Neural cell (in vitro differentiated cells): ENCODE measurements at regions not wholly inside any gene's neighbourhood (a gene's known extent, or its start where the extent isn't known, plus 50 kb on each side); places are given as distances from the start of the nearest gene placed in this dataset.

Source experiments
- EP300 ChIP-seq: fragments of 450-650 bp; conservative IDR thresholded peaks from 2 replicates; pipeline ENCODE4 v1.6.1; 2014; ENCODE audit warnings: antibody characterized with exemption, mild to moderate bottlenecking, moderate library complexity; ENCODE audit not compliant: poor library complexity, severe bottlenecking
- EZH2 ChIP-seq: fragments of 200-600, 300-800 bp; shearing (Covaris generic), sonication (generic); IDR thresholded peaks from 2 replicates; pipeline ENCODE4 v1.6.1; 2014; ENCODE audit warnings: antibody characterized with exemption, low read length, borderline replicate concordance, mild to moderate bottlenecking; ENCODE audit not compliant: insufficient read depth, poor library complexity, severe bottlenecking
- MXI1 ChIP-seq: fragments of 450-650 bp; conservative IDR thresholded peaks from 2 replicates; pipeline ENCODE4 v1.6.1; 2014; ENCODE audit warnings: antibody characterized with exemption, mild to moderate bottlenecking; ENCODE audit not compliant: poor library complexity, severe bottlenecking
- POLR2AphosphoS5 ChIP-seq: IDR thresholded peaks from 2 replicates; pipeline ENCODE4 v1.6.1; 2012
- RAD21 ChIP-seq: fragments of 450-650 bp; conservative IDR thresholded peaks from 2 replicates; pipeline ENCODE4 v1.6.1; 2014; ENCODE audit warnings: antibody characterized with exemption, mild to moderate bottlenecking, moderate library complexity
- REST ChIP-seq: IDR thresholded peaks from 2 replicates; pipeline ENCODE4 v1.6.1; 2012; ENCODE audit warnings: borderline replicate concordance
- SMC3 ChIP-seq: fragments of 450-650 bp; conservative IDR thresholded peaks from 2 replicates; pipeline ENCODE4 v1.6.1; 2014; ENCODE audit warnings: antibody characterized with exemption, mild to moderate bottlenecking, moderate library complexity; ENCODE audit not compliant: poor library complexity
- TAF1 ChIP-seq: IDR thresholded peaks from 2 replicates; pipeline ENCODE4 v1.6.1; 2012; ENCODE audit warnings: low read depth
- TF ChIP-seq, protein P1 (sequence below): fragments of 450-650 bp; IDR thresholded peaks from 2 replicates; pipeline ENCODE4 v1.5.1; 2014; ENCODE audit warnings: antibody characterized with exemption, mild to moderate bottlenecking, moderate library complexity; ENCODE audit not compliant: poor library complexity, severe bottlenecking

DNA sequence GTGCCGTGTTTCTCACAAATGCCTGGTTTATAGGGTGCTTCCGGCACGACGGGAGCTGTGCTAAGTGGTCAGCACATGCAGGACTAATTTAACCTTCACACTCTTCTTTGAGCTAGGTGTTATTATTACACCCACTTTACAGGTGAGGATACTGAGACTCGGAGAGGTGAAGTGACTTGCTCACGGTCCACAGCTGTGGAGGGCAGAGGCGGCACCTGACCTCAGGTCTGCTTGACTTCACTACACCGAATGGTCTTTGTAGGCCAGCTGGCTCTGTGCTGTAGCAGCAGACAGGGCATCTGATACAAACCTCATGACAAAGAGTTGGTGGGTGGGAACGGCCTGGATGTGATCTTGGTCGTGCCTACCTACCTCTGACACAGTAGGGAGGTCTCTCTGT lies 102.0 kb upstream of the BOD1 start:
- TF ChIP-seq, protein P1, sequence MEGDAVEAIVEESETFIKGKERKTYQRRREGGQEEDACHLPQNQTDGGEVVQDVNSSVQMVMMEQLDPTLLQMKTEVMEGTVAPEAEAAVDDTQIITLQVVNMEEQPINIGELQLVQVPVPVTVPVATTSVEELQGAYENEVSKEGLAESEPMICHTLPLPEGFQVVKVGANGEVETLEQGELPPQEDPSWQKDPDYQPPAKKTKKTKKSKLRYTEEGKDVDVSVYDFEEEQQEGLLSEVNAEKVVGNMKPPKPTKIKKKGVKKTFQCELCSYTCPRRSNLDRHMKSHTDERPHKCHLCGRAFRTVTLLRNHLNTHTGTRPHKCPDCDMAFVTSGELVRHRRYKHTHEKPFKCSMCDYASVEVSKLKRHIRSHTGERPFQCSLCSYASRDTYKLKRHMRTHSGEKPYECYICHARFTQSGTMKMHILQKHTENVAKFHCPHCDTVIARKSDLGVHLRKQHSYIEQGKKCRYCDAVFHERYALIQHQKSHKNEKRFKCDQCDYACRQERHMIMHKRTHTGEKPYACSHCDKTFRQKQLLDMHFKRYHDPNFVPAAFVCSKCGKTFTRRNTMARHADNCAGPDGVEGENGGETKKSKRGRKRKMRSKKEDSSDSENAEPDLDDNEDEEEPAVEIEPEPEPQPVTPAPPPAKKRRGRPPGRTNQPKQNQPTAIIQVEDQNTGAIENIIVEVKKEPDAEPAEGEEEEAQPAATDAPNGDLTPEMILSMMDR: no peak
- TF ChIP-seq EZH2 (no peak), REST (no peak), TAF1 (no peak), POLR2AphosphoS5 (no peak), RAD21 (no peak), SMC3 (no peak), EP300 (no peak), MXI1 (no peak)
